HG02571 (cell line): ENCODE measurements at regions not wholly inside any gene's neighbourhood (a gene's known extent, or its start where the extent isn't known, plus 50 kb on each side); places are given as distances from the start of the nearest gene placed in this dataset.

ENCODE experiments used
- ATAC-seq: cut with Tn5 transposase; IDR thresholded peaks from one replicate; pipeline ENCODE4 v1.9.1; 2021; ENCODE audit warnings: mild to moderate bottlenecking, moderate library complexity; ENCODE audit not compliant: unreplicated experiment

- no peak for ATAC-seq
These were observed 400.9 kb upstream of the MCTP2 start for GRCh38 chr15:93830221-93831080.

- ATAC-seq = no peak
These were observed 402.1 kb upstream of the MCTP2 start for GRCh38 chr15:93829115-93829870.

GRCh38 chr15:93826790-93827189 lies 404.6 kb upstream of the MCTP2 start:
- no peak for ATAC-seq

- ATAC-seq = no peak
These were observed 405.1 kb upstream of the MCTP2 start for GRCh38 chr15:93826293-93826692.

GRCh38 chr15:93825682-93826081 lies 405.7 kb upstream of the MCTP2 start:
- no peak for ATAC-seq

GRCh38 chr15:93823971-93824913 lies 407.1 kb upstream of the MCTP2 start:
- no peak for ATAC-seq

GRCh38 chr15:93820566-93820965 lies 410.8 kb upstream of the MCTP2 start:
- ATAC-seq = no peak

- ATAC-seq = no peak
These were observed 411.5 kb upstream of the MCTP2 start for GRCh38 chr15:93819826-93820225.

- ATAC-seq = no peak
These were observed 414.5 kb upstream of the MCTP2 start for GRCh38 chr15:93816815-93817214.

GRCh38 chr15:93811305-93811704 lies 420.1 kb upstream of the MCTP2 start:
- no peak for ATAC-seq

GRCh38 chr15:93809516-93809915 lies 421.8 kb upstream of the MCTP2 start:
- no peak for ATAC-seq

- ATAC-seq = no peak
These were observed 427.8 kb upstream of the MCTP2 start for GRCh38 chr15:93803421-93804152.

- ATAC-seq = no peak
These were observed 430.2 kb upstream of the MCTP2 start for GRCh38 chr15:93801206-93801605.

GRCh38 chr15:93800805-93801204 lies 430.6 kb upstream of the MCTP2 start:
- ATAC-seq = no peak

GRCh38 chr15:93789441-93789840 lies 441.9 kb upstream of the MCTP2 start:
- no peak for ATAC-seq

- no peak for ATAC-seq
These were observed 451.3 kb upstream of the MCTP2 start for GRCh38 chr15:93780073-93780472.

- ATAC-seq = no peak
These were observed 452.0 kb upstream of the MCTP2 start for GRCh38 chr15:93779341-93779740.

- ATAC-seq = no peak
These were observed 459.9 kb upstream of the MCTP2 start for GRCh38 chr15:93771196-93772030.

- no peak for ATAC-seq
These were observed 460.6 kb upstream of the MCTP2 start for GRCh38 chr15:93770788-93771187.
